Epithelial cell of esophagus (primary cell): ENCODE measurements at regions not wholly inside any gene's neighbourhood (a gene's known extent, or its start where the extent isn't known, plus 50 kb on each side); places are given as distances from the start of the nearest gene placed in this dataset.
A peak's percentile ranks its signal among the peaks of the same experiment; 100 is the strongest.

ENCODE experiments used
- DNase-seq: peaks from one replicate; pipeline ENCODE4 v3.0.0; 2010; ENCODE audit warnings: low read depth
- H3K4me3 ChIP-seq: 2 replicates; pipeline ENCODE4 v1.5.1; 2011; ENCODE audit warnings: mild to moderate bottlenecking, low read length, control low read depth
- CTCF ChIP-seq: IDR thresholded peaks from 2 replicates; pipeline ENCODE4 v1.5.1; 2011; ENCODE audit warnings: low read depth, mild to moderate bottlenecking, low read length, control low read depth, inconsistent platforms; ENCODE audit not compliant: insufficient read depth; ENCODE audit errors: missing control alignments

- peak; percentile 17 for DNase-seq
- H3K4me3 ChIP-seq: no peak overlapping the region
- peak; percentile 15 for TF ChIP-seq CTCF
Measured at GRCh38 chr12:33514893-33515292, 75.3 kb upstream of the SYT10 start.

GRCh38 chr12:33519566-33519965 lies 79.9 kb upstream of the SYT10 start:
- H3K4me3 ChIP-seq: no peak overlapping the region
- no peak for TF ChIP-seq CTCF
- DNase-seq: no peak

GRCh38 chr12:33520505-33521302 lies 81.1 kb upstream of the SYT10 start:
- peak; percentile 69 for DNase-seq
- H3K4me3 ChIP-seq: peak overlapping the region; percentile 36

DNA sequence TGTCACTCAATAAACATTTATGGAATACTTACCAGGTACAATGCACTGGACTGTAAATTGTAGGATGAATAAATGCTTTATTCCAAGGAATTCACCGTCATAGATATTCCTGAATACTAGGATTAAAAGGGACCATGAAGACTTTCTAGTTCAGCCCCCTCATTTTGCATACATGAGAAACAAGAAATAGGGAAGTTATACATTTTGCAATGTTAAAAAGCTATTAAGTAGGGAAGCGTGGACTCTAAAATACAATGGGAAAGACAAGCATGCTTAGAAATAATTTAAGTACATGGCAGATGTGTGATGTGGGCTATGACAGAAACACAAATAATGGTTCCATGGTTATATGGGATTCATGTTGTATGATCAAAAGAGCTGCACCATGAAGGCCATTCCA lies 89.4 kb upstream of the SYT10 start:
- H3K4me3 ChIP-seq: no peak overlapping the region
- no peak for TF ChIP-seq CTCF
- no peak for DNase-seq

GRCh38 chr12:33529810-33530209 lies 90.2 kb upstream of the SYT10 start:
- H3K4me3 ChIP-seq: no peak overlapping the region
- TF ChIP-seq CTCF: no peak
- DNase-seq: no peak

DNA sequence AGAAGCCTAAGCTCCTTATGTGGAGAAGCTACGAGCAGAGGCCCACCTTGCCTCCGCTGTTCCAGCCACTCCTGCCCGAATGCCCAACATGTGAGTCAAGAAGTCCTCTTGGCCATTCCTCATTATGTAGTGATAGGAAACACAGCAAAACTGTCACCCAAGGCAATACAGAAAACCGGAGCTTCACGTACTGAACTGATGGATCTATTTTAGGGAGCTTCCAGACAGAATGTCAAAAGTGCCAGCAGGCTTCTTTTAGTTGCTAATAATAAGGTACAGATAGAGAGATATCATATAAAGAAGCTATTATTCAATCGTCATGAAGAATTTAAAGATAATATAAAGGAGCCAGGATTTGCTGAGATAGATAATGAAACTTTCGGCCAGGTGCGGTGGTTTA lies 91.6 kb upstream of the SYT10 start:
- H3K4me3 ChIP-seq: no peak overlapping the region
- no peak for DNase-seq
- no peak for TF ChIP-seq CTCF

- no peak for TF ChIP-seq CTCF
- H3K4me3 ChIP-seq: no peak overlapping the region
- no peak for DNase-seq
Measured at GRCh38 chr12:33533527-33533926, 93.9 kb upstream of the SYT10 start.

DNA sequence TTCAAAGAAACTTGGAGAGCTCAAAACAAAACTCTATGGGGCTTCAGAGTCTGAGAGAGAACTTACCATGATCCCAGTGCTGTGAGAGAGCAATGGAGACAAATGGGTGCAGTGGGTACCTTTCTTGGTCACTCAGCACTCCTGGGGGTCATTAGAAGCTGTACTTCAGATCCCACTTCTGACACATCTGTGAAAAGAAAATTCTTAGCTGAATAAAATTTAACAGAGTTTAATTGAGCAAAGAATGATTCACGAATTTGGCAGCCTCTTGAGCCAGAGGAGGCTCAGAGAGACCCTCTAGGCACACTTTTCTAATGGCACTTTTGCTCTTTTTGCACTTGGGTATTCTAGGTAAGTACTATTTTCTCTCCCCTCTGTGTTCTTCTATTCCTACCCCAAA lies 96.8 kb upstream of the SYT10 start:
- H3K4me3 ChIP-seq: no peak overlapping the region
- DNase-seq: no peak
- TF ChIP-seq CTCF: no peak
